ENCODE measurements at regions not wholly inside any gene's neighbourhood (a gene's known extent, or its start where the extent isn't known, plus 50 kb on each side); places are given as distances from the start of the nearest gene placed in this dataset.
"Not testable (repeated sequence)": the region's sequence is repeated elsewhere in the genome, so short reads cannot be mapped to it uniquely, and the experiment has no call there.

GRCh38 chr5:60532796-60533195 lies 167.2 kb downstream of the DEPDC1B start:
- not testable (repeated sequence) for H3K4me1 ChIP-seq (ENCODE audit: control insufficient read depth, insufficient read depth, low read length); DNase-seq; H3K27me3 ChIP-seq (ENCODE audit: control insufficient read depth, insufficient read depth, low read length); H3K9me3 ChIP-seq (replicated peaks; ENCODE audit: control insufficient read depth, low read depth, low read length); H3K27ac ChIP-seq (ENCODE audit: low read length); H3K36me3 ChIP-seq (ENCODE audit: control insufficient read depth, insufficient read depth, low read length); H3K4me3 ChIP-seq (ENCODE audit: low read length)
- WGBS (ENCODE audit: insufficient coverage): 89% methylated on average over 4 of the region's 5 CpGs

- H3K36me3 ChIP-seq (ENCODE audit: control insufficient read depth, insufficient read depth, low read length); H3K4me3 ChIP-seq (ENCODE audit: low read length); H3K27me3 ChIP-seq (ENCODE audit: control insufficient read depth, insufficient read depth, low read length); H3K27ac ChIP-seq (ENCODE audit: low read length); DNase-seq; H3K9me3 ChIP-seq (replicated peaks; ENCODE audit: control insufficient read depth, low read depth, low read length); H3K4me1 ChIP-seq (ENCODE audit: control insufficient read depth, insufficient read depth, low read length): not testable (repeated sequence)
- WGBS (ENCODE audit: insufficient coverage): 98% methylated on average over 19 of the region's 32 CpGs
These were observed 169.7 kb downstream of the DEPDC1B start for GRCh38 chr5:60530144-60530848.

- H3K4me1 ChIP-seq (ENCODE audit: control insufficient read depth, insufficient read depth, low read length): no peaks in the 10 kb centered on the region
- no CpG with 5 or more reads among the region's 2 CpGs for WGBS (ENCODE audit: insufficient coverage)
- no peaks in the 10 kb centered on the region for H3K27me3 ChIP-seq (ENCODE audit: control insufficient read depth, insufficient read depth, low read length)
- DNase-seq: peak; percentile 43
- H3K27ac ChIP-seq (ENCODE audit: low read length): no peak overlapping the region
- no peak overlapping the region for H3K4me3 ChIP-seq (ENCODE audit: low read length)
- H3K9me3 ChIP-seq (replicated peaks; ENCODE audit: control insufficient read depth, low read depth, low read length): no peaks in the 10 kb centered on the region
- H3K36me3 ChIP-seq (ENCODE audit: control insufficient read depth, insufficient read depth, low read length): no peaks in the 10 kb centered on the region
These were observed 171.0 kb downstream of the DEPDC1B start for GRCh38 chr5:60529001-60529400.

GRCh38 chr5:60527072-60527471 lies 172.9 kb downstream of the DEPDC1B start:
- Histone ChIP-seq H3K36me3 (ENCODE audit: control insufficient read depth, insufficient read depth, low read length) (no peaks in the 10 kb centered on the region), H3K9me3 (replicated peaks; ENCODE audit: control insufficient read depth, low read depth, low read length) (no peaks in the 10 kb centered on the region), H3K4me3 (ENCODE audit: low read length) (no peak overlapping the region), H3K27ac (ENCODE audit: low read length) (no peak overlapping the region), H3K27me3 (ENCODE audit: control insufficient read depth, insufficient read depth, low read length) (no peaks in the 10 kb centered on the region), H3K4me1 (ENCODE audit: control insufficient read depth, insufficient read depth, low read length) (no peaks in the 10 kb centered on the region)
- no peak for DNase-seq
- WGBS (ENCODE audit: insufficient coverage): 36% methylated on average over 5 of the region's 5 CpGs

GRCh38 chr5:60526336-60526875 lies 173.6 kb downstream of the DEPDC1B start:
- no peaks in the 10 kb centered on the region for H3K9me3 ChIP-seq (replicated peaks; ENCODE audit: control insufficient read depth, low read depth, low read length)
- H3K27ac ChIP-seq (ENCODE audit: low read length): no peak overlapping the region
- H3K36me3 ChIP-seq (ENCODE audit: control insufficient read depth, insufficient read depth, low read length): no peaks in the 10 kb centered on the region
- H3K4me1 ChIP-seq (ENCODE audit: control insufficient read depth, insufficient read depth, low read length): no peaks in the 10 kb centered on the region
- WGBS (ENCODE audit: insufficient coverage): 76% methylated on average over 5 of the region's 8 CpGs
- no peak for DNase-seq
- no peaks in the 10 kb centered on the region for H3K27me3 ChIP-seq (ENCODE audit: control insufficient read depth, insufficient read depth, low read length)
- H3K4me3 ChIP-seq (ENCODE audit: low read length): no peak overlapping the region

GRCh38 chr5:60522292-60522905 lies 177.6 kb downstream of the DEPDC1B start:
- Histone ChIP-seq H3K9me3 (replicated peaks; ENCODE audit: control insufficient read depth, low read depth, low read length) (no peaks in the 10 kb centered on the region), H3K27me3 (ENCODE audit: control insufficient read depth, insufficient read depth, low read length) (no peaks in the 10 kb centered on the region), H3K27ac (ENCODE audit: low read length) (no peak overlapping the region), H3K36me3 (ENCODE audit: control insufficient read depth, insufficient read depth, low read length) (no peaks in the 10 kb centered on the region), H3K4me1 (ENCODE audit: control insufficient read depth, insufficient read depth, low read length) (peaks cover 3% of the 10 kb centered on the region), H3K4me3 (ENCODE audit: low read length) (no peak overlapping the region)
- WGBS (ENCODE audit: insufficient coverage): 62% methylated on average over 4 of the region's 4 CpGs
- DNase-seq: no peak

- peak; percentile 48 for DNase-seq
- no peak overlapping the region for H3K4me3 ChIP-seq (ENCODE audit: low read length)
- no peak overlapping the region for H3K27ac ChIP-seq (ENCODE audit: low read length)
- H3K4me1 ChIP-seq (ENCODE audit: control insufficient read depth, insufficient read depth, low read length): peaks cover 3% of the 10 kb centered on the region
- H3K36me3 ChIP-seq (ENCODE audit: control insufficient read depth, insufficient read depth, low read length): no peaks in the 10 kb centered on the region
- 33% methylated on average over 1 of the region's 5 CpGs for WGBS (ENCODE audit: insufficient coverage)
- no peaks in the 10 kb centered on the region for H3K9me3 ChIP-seq (replicated peaks; ENCODE audit: control insufficient read depth, low read depth, low read length)
- no peaks in the 10 kb centered on the region for H3K27me3 ChIP-seq (ENCODE audit: control insufficient read depth, insufficient read depth, low read length)
These were observed 178.3 kb downstream of the DEPDC1B start for GRCh38 chr5:60521376-60522291.

- Histone ChIP-seq H3K36me3 (ENCODE audit: control insufficient read depth, insufficient read depth, low read length) (no peaks in the 10 kb centered on the region), H3K4me1 (ENCODE audit: control insufficient read depth, insufficient read depth, low read length) (peaks cover 3% of the 10 kb centered on the region), H3K27ac (ENCODE audit: low read length) (no peak overlapping the region), H3K4me3 (ENCODE audit: low read length) (no peak overlapping the region), H3K9me3 (replicated peaks; ENCODE audit: control insufficient read depth, low read depth, low read length) (no peaks in the 10 kb centered on the region), H3K27me3 (ENCODE audit: control insufficient read depth, insufficient read depth, low read length) (no peaks in the 10 kb centered on the region)
- WGBS (ENCODE audit: insufficient coverage): 58% methylated on average over 4 of the region's 6 CpGs
- DNase-seq: no peak
These were observed 179.3 kb downstream of the DEPDC1B start for GRCh38 chr5:60520451-60521227.

GRCh38 chr5:60519372-60519771 lies 180.6 kb downstream of the DEPDC1B start:
- Histone ChIP-seq H3K4me1 (ENCODE audit: control insufficient read depth, insufficient read depth, low read length) (peaks cover 3% of the 10 kb centered on the region), H3K36me3 (ENCODE audit: control insufficient read depth, insufficient read depth, low read length) (no peaks in the 10 kb centered on the region), H3K9me3 (replicated peaks; ENCODE audit: control insufficient read depth, low read depth, low read length) (no peaks in the 10 kb centered on the region), H3K27ac (ENCODE audit: low read length) (no peak overlapping the region), H3K27me3 (ENCODE audit: control insufficient read depth, insufficient read depth, low read length) (no peaks in the 10 kb centered on the region), H3K4me3 (ENCODE audit: low read length) (no peak overlapping the region)
- peak; percentile 59 for DNase-seq
- no CpG with 5 or more reads among the region's 1 CpG for WGBS (ENCODE audit: insufficient coverage)
